ENCODE measurements at regions not wholly inside any gene's neighbourhood (a gene's known extent, or its start where the extent isn't known, plus 50 kb on each side); places are given as distances from the start of the nearest gene placed in this dataset.
A peak's percentile ranks its signal among the peaks of the same experiment; 100 is the strongest.

DNA sequence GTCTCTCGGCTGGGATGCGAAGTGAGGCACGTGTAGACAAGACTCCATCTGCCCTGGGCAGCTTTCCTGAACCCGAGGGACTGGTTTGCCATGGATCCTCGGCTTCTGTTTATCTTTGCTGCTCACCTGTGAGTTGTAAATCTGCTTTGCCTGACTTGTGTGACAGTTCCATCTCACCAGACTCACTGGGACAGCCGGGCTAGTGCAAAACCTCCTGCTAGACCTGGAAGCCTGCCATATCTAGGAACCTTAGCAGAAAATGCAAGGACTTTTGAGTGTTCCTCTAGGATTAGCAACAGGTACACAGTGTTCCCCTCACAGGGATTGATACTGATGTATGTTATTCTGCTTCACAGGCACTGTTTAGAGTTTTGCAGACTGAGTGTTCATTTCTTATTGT lies 218.6 kb downstream of the URB2 start:
- H3K4me3 ChIP-seq (ENCODE audit: low read depth, low read length), result no peak overlapping the region
- H3K4me2 ChIP-seq (ENCODE audit: low read length), result no peak overlapping the region
- no peak overlapping the region for H2AFZ ChIP-seq
- H3K36me3 ChIP-seq (ENCODE audit: control insufficient read depth, insufficient read depth, low read length), result no peaks in the 10 kb centered on the region
- H3K79me2 ChIP-seq, result no peaks in the 10 kb centered on the region
- no peak for TF ChIP-seq CTCF (IDR thresholded peaks at IDR 0.05)
- H3K27me3 ChIP-seq (ENCODE audit: control insufficient read depth, insufficient read depth, low read length), result no peaks in the 10 kb centered on the region
- H3K9ac ChIP-seq, result no peak overlapping the region
- H3K9me3 ChIP-seq (ENCODE audit: control insufficient read depth, low read length), result no peaks in the 10 kb centered on the region
- H3K27ac ChIP-seq, result no peak overlapping the region
- H3K4me1 ChIP-seq, result no peaks in the 10 kb centered on the region

- Histone ChIP-seq H3K4me1 (no peaks in the 10 kb centered on the region), H3K36me3 (ENCODE audit: control insufficient read depth, insufficient read depth, low read length) (no peaks in the 10 kb centered on the region), H3K4me3 (ENCODE audit: low read depth, low read length) (no peak overlapping the region), H3K4me2 (ENCODE audit: low read length) (no peak overlapping the region), H3K27me3 (ENCODE audit: control insufficient read depth, insufficient read depth, low read length) (no peaks in the 10 kb centered on the region), H3K27ac (no peak overlapping the region), H2AFZ (no peak overlapping the region), H3K9me3 (ENCODE audit: control insufficient read depth, low read length) (no peaks in the 10 kb centered on the region), H3K79me2 (no peaks in the 10 kb centered on the region), H3K9ac (no peak overlapping the region)
- no peak for TF ChIP-seq CTCF (IDR thresholded peaks at IDR 0.05)
Observed at GRCh38 chr1:229845410-229846138, 219.5 kb downstream of the URB2 start.

DNA sequence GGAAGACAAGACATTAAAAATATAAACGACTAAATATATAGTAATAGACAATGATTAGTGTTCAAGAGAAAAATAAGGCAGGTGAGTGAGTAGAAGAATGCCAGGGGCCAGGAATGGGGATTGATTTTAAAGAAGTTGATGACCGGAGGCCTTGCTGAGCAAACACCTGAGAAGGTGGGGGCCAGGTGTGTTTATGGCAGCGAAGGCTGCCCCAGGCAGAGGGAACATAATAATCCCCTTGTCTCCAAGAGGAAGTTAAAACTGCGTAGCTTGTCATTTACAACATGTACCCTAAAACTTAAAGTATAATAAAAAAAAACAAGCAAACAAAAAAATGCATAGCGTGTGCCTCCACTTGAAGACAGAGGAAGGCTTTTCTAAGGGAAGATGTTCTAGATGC lies 220.3 kb downstream of the URB2 start:
- H3K36me3 ChIP-seq (ENCODE audit: control insufficient read depth, insufficient read depth, low read length), result no peaks in the 10 kb centered on the region
- H3K4me1 ChIP-seq, result no peaks in the 10 kb centered on the region
- H3K4me3 ChIP-seq (ENCODE audit: low read depth, low read length), result no peak overlapping the region
- no peak overlapping the region for H2AFZ ChIP-seq
- no peak overlapping the region for H3K9ac ChIP-seq
- TF ChIP-seq CTCF (IDR thresholded peaks at IDR 0.05), result no peak
- H3K9me3 ChIP-seq (ENCODE audit: control insufficient read depth, low read length), result no peaks in the 10 kb centered on the region
- H3K27me3 ChIP-seq (ENCODE audit: control insufficient read depth, insufficient read depth, low read length), result no peaks in the 10 kb centered on the region
- no peaks in the 10 kb centered on the region for H3K79me2 ChIP-seq
- no peak overlapping the region for H3K4me2 ChIP-seq (ENCODE audit: low read length)
- no peak overlapping the region for H3K27ac ChIP-seq

- Histone ChIP-seq H3K4me2 (ENCODE audit: low read length) (no peak overlapping the region), H3K4me1 (no peaks in the 10 kb centered on the region), H3K27ac (no peak overlapping the region), H2AFZ (no peak overlapping the region), H3K79me2 (no peaks in the 10 kb centered on the region), H3K9me3 (ENCODE audit: control insufficient read depth, low read length) (no peaks in the 10 kb centered on the region), H3K36me3 (ENCODE audit: control insufficient read depth, insufficient read depth, low read length) (no peaks in the 10 kb centered on the region), H3K9ac (no peak overlapping the region), H3K27me3 (ENCODE audit: control insufficient read depth, insufficient read depth, low read length) (no peaks in the 10 kb centered on the region), H3K4me3 (ENCODE audit: low read depth, low read length) (no peak overlapping the region)
- TF ChIP-seq CTCF (IDR thresholded peaks at IDR 0.05), result peak; percentile 9
Observed at GRCh38 chr1:229848752-229849677, 218.0 kb upstream of the GALNT2 start.

Measured in parathyroid adenoma (tissue), 2 donors.